CD4-positive, alpha-beta T cell treated with Interleukin-6 at 100 ng/mL for 8 hours (primary cell): ENCODE measurements at regions not wholly inside any gene's neighbourhood (a gene's known extent, or its start where the extent isn't known, plus 50 kb on each side); places are given as distances from the start of the nearest gene placed in this dataset.

Experiments
- DNase-seq: peaks from one replicate; pipeline ENCODE4 v3.0.0-alpha.2; 2020; ENCODE audit warnings: mixed read lengths, low spot score

GRCh38 chr3:182717216-182717615 is 76.1 kb upstream of the ATP11B start:
- no peak for DNase-seq

- no peak for DNase-seq
These were observed 70.4 kb upstream of the ATP11B start for GRCh38 chr3:182722907-182723306.

- no peak for DNase-seq
These were observed 69.7 kb upstream of the ATP11B start for GRCh38 chr3:182723596-182723995.

GRCh38 chr3:182725372-182726251 is 67.7 kb upstream of the ATP11B start:
- DNase-seq: no peak

- no peak for DNase-seq
These were observed 66.8 kb upstream of the ATP11B start for GRCh38 chr3:182726258-182727142.

GRCh38 chr3:182728238-182728637 is 65.1 kb upstream of the ATP11B start:
- no peak for DNase-seq

GRCh38 chr3:182729903-182730674 is 63.2 kb upstream of the ATP11B start:
- DNase-seq: no peak

GRCh38 chr3:182730675-182731042 is 62.6 kb upstream of the ATP11B start:
- no peak for DNase-seq

GRCh38 chr3:182731764-182732163 is 61.5 kb upstream of the ATP11B start:
- DNase-seq: no peak

GRCh38 chr3:182732232-182733015 is 60.9 kb upstream of the ATP11B start:
- DNase-seq: no peak

GRCh38 chr3:182735672-182736071 is 57.6 kb upstream of the ATP11B start:
- DNase-seq: no peak

GRCh38 chr3:182737825-182738224 is 55.5 kb upstream of the ATP11B start:
- DNase-seq: no peak

- DNase-seq: no peak
These were observed 54.5 kb upstream of the ATP11B start for GRCh38 chr3:182738583-182739411.

- DNase-seq: no peak
These were observed 53.7 kb upstream of the ATP11B start for GRCh38 chr3:182739619-182740018.

GRCh38 chr3:182740710-182741109 is 52.6 kb upstream of the ATP11B start:
- no peak for DNase-seq

- DNase-seq: no peak
These were observed 52.1 kb upstream of the ATP11B start for GRCh38 chr3:182741214-182741613.
